ENCODE measurements at regions not wholly inside any gene's neighbourhood (a gene's known extent, or its start where the extent isn't known, plus 50 kb on each side); places are given as distances from the start of the nearest gene placed in this dataset.

DNA sequence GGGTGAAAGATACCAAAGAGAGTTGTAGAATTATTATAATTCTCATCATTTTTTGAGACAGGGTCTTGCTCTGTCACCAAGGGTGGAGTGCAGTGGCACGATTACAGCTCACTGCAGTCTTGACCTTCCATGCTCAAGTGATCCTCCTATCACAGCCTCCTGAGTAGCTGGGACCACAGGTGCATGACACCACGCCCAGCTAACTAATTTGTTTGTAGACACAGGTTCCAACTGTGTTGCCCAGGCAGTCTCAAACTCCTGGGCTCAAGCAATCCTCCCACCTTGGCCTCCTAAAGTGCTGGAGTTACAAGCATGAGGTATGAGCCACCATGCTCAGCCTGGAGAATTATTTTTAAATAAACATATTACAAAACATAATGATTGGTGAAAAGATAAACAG, 92.8 kb upstream of the MSH6 start:
- no peak for TF ChIP-seq CTCF (IDR thresholded peaks at IDR 0.05)
- no peak for TF ChIP-seq POLR2A (IDR thresholded peaks at IDR 0.05)
